ENCODE measurements at regions not wholly inside any gene's neighbourhood (a gene's known extent, or its start where the extent isn't known, plus 50 kb on each side); places are given as distances from the start of the nearest gene placed in this dataset.

- no peak for TF ChIP-seq CTCF (conservative IDR thresholded peaks at IDR 0.05; ENCODE audit: low read depth, low read length)
- no peak for TF ChIP-seq POLR2A (IDR thresholded peaks at IDR 0.05; ENCODE audit: low read depth, low read length)
- TF ChIP-seq USF2 (IDR thresholded peaks at IDR 0.05; ENCODE audit: low read depth, low read length), result no peak
- no peak for TF ChIP-seq CHD1 (IDR thresholded peaks at IDR 0.05; ENCODE audit: low read depth, low read length)
- no peak for TF ChIP-seq FOS (IDR thresholded peaks at IDR 0.05; ENCODE audit: low read depth, low read length)
- TF ChIP-seq RCOR1 (IDR thresholded peaks at IDR 0.05; ENCODE audit: insufficient replicate concordance, low read length), result no peak
- TF ChIP-seq BHLHE40 (IDR thresholded peaks at IDR 0.05; ENCODE audit: low read depth, low read length), result no peak
- no peak for TF ChIP-seq CEBPB (IDR thresholded peaks at IDR 0.05; ENCODE audit: low read depth, low read length)
- TF ChIP-seq RFX5 (IDR thresholded peaks at IDR 0.05; ENCODE audit: low read depth, low read length), result no peak
- TF ChIP-seq MXI1 (IDR thresholded peaks at IDR 0.05; ENCODE audit: borderline replicate concordance, low read depth, low read length), result no peak
- no peak for TF ChIP-seq ELK1 (IDR thresholded peaks at IDR 0.05; ENCODE audit: borderline replicate concordance, low read depth, low read length)
- TF ChIP-seq SMC3 (IDR thresholded peaks at IDR 0.05; ENCODE audit: low read depth, low read length), result no peak
- no peak for TF ChIP-seq RAD21 (IDR thresholded peaks at IDR 0.05; ENCODE audit: low read length)
- no peak for TF ChIP-seq NFE2L2 (IDR thresholded peaks at IDR 0.05; ENCODE audit: low read depth, low read length)
Measured at GRCh38 chr9:16925426-16925825, 55.0 kb upstream of the BNC2 start.

Data from IMR-90 (cell line).